HG03103 (cell line): ENCODE measurements at regions not wholly inside any gene's neighbourhood (a gene's known extent, or its start where the extent isn't known, plus 50 kb on each side); places are given as distances from the start of the nearest gene placed in this dataset.

ENCODE experiments used
- ATAC-seq: cut with Tn5 transposase; IDR thresholded peaks from one replicate; pipeline ENCODE4 v1.9.1; 2021; ENCODE audit warnings: low read depth; ENCODE audit not compliant: unreplicated experiment

DNA sequence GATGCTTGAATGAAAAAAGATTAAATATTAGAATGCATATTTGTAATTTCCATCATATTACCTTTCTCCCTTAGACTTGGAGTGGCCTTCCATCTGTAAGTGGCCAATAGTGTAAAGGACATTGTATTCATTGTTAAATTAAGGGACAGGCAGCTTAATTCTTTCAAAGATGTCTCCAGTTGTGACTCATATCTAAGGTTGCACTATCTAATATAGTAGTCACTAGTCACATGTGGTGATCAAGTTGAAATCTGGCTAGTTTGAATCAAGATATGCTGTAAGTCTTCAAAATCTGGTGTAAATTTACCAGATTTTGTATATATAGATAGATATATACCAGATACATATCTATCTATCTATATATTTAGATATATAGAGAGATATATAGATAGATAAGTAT lies 52.4 kb upstream of the AGPS start:
- ATAC-seq, result no peak

DNA sequence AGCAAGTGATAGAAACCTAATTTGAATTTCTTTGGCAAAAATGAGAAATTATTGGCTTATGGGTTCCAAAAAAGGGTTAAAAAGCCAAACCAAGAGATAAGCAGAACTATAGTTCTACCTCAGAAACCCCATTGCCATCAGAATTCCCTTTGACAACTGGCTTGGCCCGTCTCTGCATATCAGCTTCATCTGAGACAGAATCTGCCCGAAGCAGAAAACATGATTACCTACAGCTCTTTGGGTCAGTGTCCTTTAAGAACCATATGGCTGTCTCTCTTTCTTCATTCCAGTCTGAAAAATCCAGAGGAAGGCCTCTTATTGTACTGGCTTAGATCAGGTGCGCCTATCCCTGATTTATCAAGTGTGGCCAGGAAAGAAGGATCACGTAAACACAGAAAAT lies 49.8 kb upstream of the AGPS start:
- no peak for ATAC-seq
